A549 (cell line): ENCODE measurements at regions not wholly inside any gene's neighbourhood (a gene's known extent, or its start where the extent isn't known, plus 50 kb on each side); places are given as distances from the start of the nearest gene placed in this dataset.

ENCODE experiments used
- BHLHE40 ChIP-seq: IDR thresholded peaks from 2 replicates; pipeline ENCODE4 v1.6.1; 2012; ENCODE audit warnings: low read depth, low read length, inconsistent platforms
- FOSL2 ChIP-seq, 2 experiments: fragments of 450-650 bp in 1 of 2; fragments of >200 bp in 1 of 2; sonication (Bioruptor Twin) in 1 of 2; formaldehyde crosslinking; IDR thresholded peaks; 2 replicates each; pipeline versions ENCODE4 v1.5.0 to v1.6.1; 2016 to 2020; ENCODE audit warnings: mild to moderate bottlenecking in 1 of 2, moderate library complexity in 1 of 2
- NPAS2 ChIP-seq: fragments of 250-450 bp; sonication (Bioruptor Pico); IDR thresholded peaks from 2 replicates; pipeline ENCODE4 v1.8.0; 2022; ENCODE audit warnings: mild to moderate bottlenecking, moderate library complexity, borderline replicate concordance
- POLR2A ChIP-seq: IDR thresholded peaks from 2 replicates; pipeline ENCODE4 v1.6.1; 2012; ENCODE audit warnings: mild to moderate bottlenecking, low read length
- SMC3 ChIP-seq: fragments of >200 bp; sonication (Bioruptor Twin); formaldehyde crosslinking; IDR thresholded peaks from 3 replicates; pipeline ENCODE4 v1.6.1; 2018; ENCODE audit warnings: inconsistent platforms
- TF ChIP-seq, protein P1 (sequence below): fragments of >200 bp; sonication (Bioruptor Twin); formaldehyde crosslinking; IDR thresholded peaks from 3 replicates; pipeline ENCODE4 v1.5.1; 2016

DNA sequence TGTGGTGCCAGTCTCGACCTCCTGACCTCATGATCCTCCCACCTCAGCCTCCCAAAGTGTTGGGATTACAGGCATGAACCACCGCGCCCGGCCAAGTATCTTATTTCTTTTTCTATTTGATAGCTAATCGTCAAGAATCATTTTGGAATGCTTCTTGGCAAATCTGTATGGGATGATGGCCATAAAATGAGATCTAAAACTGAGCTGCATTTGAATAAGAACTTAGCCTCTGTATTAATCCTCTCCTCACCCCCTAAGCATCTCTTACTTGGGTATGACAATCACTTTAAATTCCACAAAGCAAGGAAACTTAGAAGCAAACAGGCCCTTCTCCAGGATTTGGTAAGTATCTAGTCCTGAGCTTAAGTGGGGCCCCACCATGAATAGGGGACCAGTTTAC lies 108.9 kb upstream of the BTBD3 start:
- TF ChIP-seq FOSL2 (IDR thresholded peaks at IDR 0.05) = no peak
- TF ChIP-seq FOSL2 (CRISPR knock-in tag; IDR thresholded peaks at IDR 0.05) = no peak
- TF ChIP-seq, protein P1, sequence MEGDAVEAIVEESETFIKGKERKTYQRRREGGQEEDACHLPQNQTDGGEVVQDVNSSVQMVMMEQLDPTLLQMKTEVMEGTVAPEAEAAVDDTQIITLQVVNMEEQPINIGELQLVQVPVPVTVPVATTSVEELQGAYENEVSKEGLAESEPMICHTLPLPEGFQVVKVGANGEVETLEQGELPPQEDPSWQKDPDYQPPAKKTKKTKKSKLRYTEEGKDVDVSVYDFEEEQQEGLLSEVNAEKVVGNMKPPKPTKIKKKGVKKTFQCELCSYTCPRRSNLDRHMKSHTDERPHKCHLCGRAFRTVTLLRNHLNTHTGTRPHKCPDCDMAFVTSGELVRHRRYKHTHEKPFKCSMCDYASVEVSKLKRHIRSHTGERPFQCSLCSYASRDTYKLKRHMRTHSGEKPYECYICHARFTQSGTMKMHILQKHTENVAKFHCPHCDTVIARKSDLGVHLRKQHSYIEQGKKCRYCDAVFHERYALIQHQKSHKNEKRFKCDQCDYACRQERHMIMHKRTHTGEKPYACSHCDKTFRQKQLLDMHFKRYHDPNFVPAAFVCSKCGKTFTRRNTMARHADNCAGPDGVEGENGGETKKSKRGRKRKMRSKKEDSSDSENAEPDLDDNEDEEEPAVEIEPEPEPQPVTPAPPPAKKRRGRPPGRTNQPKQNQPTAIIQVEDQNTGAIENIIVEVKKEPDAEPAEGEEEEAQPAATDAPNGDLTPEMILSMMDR = no peak
- TF ChIP-seq SMC3 = no peak
- no peak for TF ChIP-seq BHLHE40
- no peak for TF ChIP-seq POLR2A
- no peak for TF ChIP-seq NPAS2 (CRISPR knock-in tag)
